ENCODE measurements at regions not wholly inside any gene's neighbourhood (a gene's known extent, or its start where the extent isn't known, plus 50 kb on each side); places are given as distances from the start of the nearest gene placed in this dataset.

DNA sequence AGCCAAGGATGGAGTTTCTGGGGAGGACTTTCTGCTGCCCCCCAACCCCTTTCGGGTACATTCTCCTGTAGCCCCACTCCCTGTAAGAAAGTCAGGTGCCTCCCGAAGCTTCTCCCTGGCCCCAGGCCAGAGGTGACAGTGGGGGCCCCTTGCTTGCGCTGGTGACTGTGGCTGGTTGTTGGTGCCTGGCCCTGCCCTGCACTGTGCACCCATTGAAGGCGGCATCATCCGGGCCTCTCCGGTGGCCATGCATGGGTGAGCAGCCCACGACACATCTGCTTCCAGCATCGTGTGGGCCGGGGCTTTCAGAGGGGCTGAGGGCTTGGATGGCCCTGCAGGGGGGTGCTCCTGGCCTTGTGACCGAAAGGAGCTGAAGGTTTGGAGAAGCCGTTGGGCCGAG is 297.0 kb downstream of the SEC14L1 start:
- no peaks in the 10 kb centered on the region for H3K9me3 ChIP-seq (ENCODE audit: low read length)
- H3K9me2 ChIP-seq (replicated peaks; ENCODE audit: low read length) = no peaks in the 10 kb centered on the region
- TF ChIP-seq CTCF (conservative IDR thresholded peaks at IDR 0.05; ENCODE audit: low read depth, low read length) = no peak
- no peak for TF ChIP-seq EZH2phosphoT487 (IDR thresholded peaks at IDR 0.05; ENCODE audit: borderline replicate concordance, low read length)
- TF ChIP-seq EZH2 (IDR thresholded peaks at IDR 0.05; ENCODE audit: low read length, unreplicated experiment) = no peak
- H2AFZ ChIP-seq (ENCODE audit: low read length) = no peak overlapping the region
- CTCF ChIA-PET = no interaction called here
- H3K4me1 ChIP-seq (ENCODE audit: insufficient read depth, low read length) = no peaks in the 10 kb centered on the region
- peaks cover 36% of the 10 kb centered on the region for H4K20me1 ChIP-seq (ENCODE audit: low read length)
- H3K36me3 ChIP-seq (ENCODE audit: low read depth, low read length) = peaks cover 11% of the 10 kb centered on the region; the same call in 1 of the 2 replicates
- ATAC-seq (no peak), DNase-seq (no peak)
- H3K79me2 ChIP-seq (ENCODE audit: low read length) = peaks cover 82% of the 10 kb centered on the region
- H3F3A ChIP-seq (ENCODE audit: low read length, unreplicated experiment) = no peaks in the 10 kb centered on the region
- no TSS peak for BruUV-seq (replicated peaks)
- H3K27me3 ChIP-seq (ENCODE audit: low read length) = no peaks in the 10 kb centered on the region
- no peak overlapping the region for H3K27ac ChIP-seq (ENCODE audit: low read length)
- no peak overlapping the region for H3K9ac ChIP-seq (ENCODE audit: low read length)
- H3K4me3 ChIP-seq (ENCODE audit: low read length) = no peak overlapping the region
- intact Hi-C loops (cut with micrococcal nuclease) = no loop called here
- no peak overlapping the region for H3K4me2 ChIP-seq (ENCODE audit: low read length)
- POLR2A ChIA-PET (ENCODE audit: unreplicated experiment) = no interaction called here

- H3K9ac ChIP-seq (ENCODE audit: low read length) = no peak overlapping the region
- intact Hi-C loops (cut with micrococcal nuclease) = no loop called here
- no peaks in the 10 kb centered on the region for H3K27me3 ChIP-seq (ENCODE audit: low read length)
- no peaks in the 10 kb centered on the region for H3K4me1 ChIP-seq (ENCODE audit: insufficient read depth, low read length)
- H3K4me2 ChIP-seq (ENCODE audit: low read length) = no peak overlapping the region
- no peak for ATAC-seq
- H3K79me2 ChIP-seq (ENCODE audit: low read length) = peaks cover 79% of the 10 kb centered on the region
- H3K36me3 ChIP-seq (ENCODE audit: low read depth, low read length) = peaks cover 11% of the 10 kb centered on the region; the same call in 1 of the 2 replicates
- TF ChIP-seq EZH2 (IDR thresholded peaks at IDR 0.05; ENCODE audit: low read length, unreplicated experiment) = no peak
- TF ChIP-seq CTCF (conservative IDR thresholded peaks at IDR 0.05; ENCODE audit: low read depth, low read length) = no peak
- no peak for TF ChIP-seq EZH2phosphoT487 (IDR thresholded peaks at IDR 0.05; ENCODE audit: borderline replicate concordance, low read length)
- no peaks in the 10 kb centered on the region for H3F3A ChIP-seq (ENCODE audit: low read length, unreplicated experiment)
- H3K4me3 ChIP-seq (ENCODE audit: low read length) = no peak overlapping the region
- BruUV-seq (replicated peaks) = no TSS peak
- H3K9me2 ChIP-seq (replicated peaks; ENCODE audit: low read length) = no peaks in the 10 kb centered on the region
- peaks cover 41% of the 10 kb centered on the region for H4K20me1 ChIP-seq (ENCODE audit: low read length)
- ChIA-PET CTCF (no interaction called here), POLR2A (ENCODE audit: unreplicated experiment) (no interaction called here)
- H3K27ac ChIP-seq (ENCODE audit: low read length) = no peak overlapping the region
- H3K9me3 ChIP-seq (ENCODE audit: low read length) = no peaks in the 10 kb centered on the region
- no peak overlapping the region for H2AFZ ChIP-seq (ENCODE audit: low read length)
- DNase-seq = no peak
Measured at GRCh38 chr17:77438241-77439188, 297.7 kb downstream of the SEC14L1 start.

Data from PC-3 (cell line).